HG03565 (cell line): ENCODE measurements at regions not wholly inside any gene's neighbourhood (a gene's known extent, or its start where the extent isn't known, plus 50 kb on each side); places are given as distances from the start of the nearest gene placed in this dataset.
A peak's percentile ranks its signal among the peaks of the same experiment; 100 is the strongest.
"Not testable (repeated sequence)": the region's sequence is repeated elsewhere in the genome, so short reads cannot be mapped to it uniquely, and the experiment has no call there.

ENCODE experiments used
- ATAC-seq: cut with Tn5 transposase; IDR thresholded peaks from one replicate; pipeline ENCODE4 v1.9.1; 2021; ENCODE audit warnings: mild to moderate bottlenecking, moderate library complexity; ENCODE audit not compliant: unreplicated experiment

DNA sequence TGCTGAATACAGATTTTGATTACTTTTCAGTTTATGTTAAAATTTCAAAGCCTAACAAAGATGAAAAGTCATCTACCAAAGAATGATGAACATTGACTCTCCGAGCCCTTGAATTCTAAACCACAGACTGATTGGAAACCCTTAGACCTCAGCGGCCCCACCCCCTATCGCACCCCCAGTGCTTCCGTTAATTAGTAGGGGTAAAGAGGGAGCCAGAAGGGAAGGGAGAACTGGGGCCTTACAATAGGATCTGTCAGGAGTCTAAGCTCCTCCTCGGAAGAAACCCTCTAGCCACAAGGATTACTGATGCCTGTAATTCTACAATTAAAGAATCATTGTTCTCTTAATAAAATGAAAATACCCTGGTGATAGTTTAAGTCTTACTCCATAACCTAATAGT is 79.7 kb upstream of the JARID2 start:
- no peak for ATAC-seq

DNA sequence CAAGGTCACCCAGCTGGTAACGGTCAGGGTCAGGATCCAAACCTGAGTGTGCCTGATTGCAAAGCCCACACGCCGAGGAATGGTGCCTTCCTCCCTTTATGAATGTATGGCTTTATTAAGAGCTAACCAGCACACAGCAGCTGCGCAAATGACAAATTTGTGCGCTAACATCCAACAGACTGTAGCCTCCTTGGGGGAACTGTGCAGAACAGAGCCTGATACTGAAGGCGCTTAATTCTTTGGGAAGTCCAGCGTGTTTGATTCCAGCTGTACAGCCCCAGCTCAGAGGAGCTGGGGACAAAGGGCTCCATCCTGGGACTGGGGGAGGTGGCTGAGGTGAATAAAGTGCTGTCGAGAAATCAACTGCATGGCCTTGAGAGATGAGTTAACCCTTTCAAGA is 75.7 kb upstream of the JARID2 start:
- ATAC-seq, result no peak

DNA sequence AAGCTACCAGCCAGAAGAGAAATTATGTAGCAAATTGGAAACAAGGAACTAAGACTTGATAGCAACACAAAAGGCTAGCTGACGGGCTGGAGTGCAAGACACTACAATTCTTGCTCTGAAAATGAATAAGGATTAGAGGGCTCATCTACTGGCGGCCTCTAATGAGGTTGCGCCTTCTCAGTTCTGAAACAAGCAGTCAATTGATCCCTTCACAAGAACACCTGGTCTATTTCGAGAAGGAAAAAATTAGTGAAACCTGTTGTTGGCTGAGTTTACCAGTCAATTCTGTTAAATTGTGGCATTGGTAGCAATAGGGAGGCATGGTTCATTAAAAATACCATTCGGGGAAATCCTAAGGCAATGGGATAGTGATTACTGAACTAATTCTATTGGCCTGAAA is 74.8 kb upstream of the JARID2 start:
- no peak for ATAC-seq

DNA sequence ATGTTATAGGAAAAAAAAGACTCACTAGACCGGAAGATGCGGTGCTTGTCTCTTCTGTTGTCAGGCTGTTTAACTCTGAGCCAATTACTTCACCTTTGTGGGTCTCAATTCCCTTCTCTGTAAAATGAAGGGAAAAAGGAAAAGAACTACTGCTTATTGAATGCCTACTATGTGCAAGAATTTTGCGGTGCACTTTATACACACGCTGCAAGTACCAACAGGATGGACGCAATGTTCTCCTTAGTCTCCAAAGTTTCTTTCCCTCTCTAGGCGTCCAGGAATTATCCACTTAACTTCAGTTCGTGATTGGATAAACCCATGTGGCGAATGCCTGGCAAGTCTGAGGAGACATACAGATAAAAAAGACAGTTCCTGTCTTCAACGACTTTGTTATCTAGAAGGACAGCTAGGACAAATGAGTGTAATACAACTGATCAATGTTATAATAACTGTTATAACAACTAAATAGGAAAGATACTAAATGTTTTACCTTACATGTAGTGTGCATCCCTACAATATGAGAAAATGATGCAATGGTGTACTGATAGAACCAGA is 69.0 kb upstream of the JARID2 start:
- ATAC-seq, result no peak

DNA sequence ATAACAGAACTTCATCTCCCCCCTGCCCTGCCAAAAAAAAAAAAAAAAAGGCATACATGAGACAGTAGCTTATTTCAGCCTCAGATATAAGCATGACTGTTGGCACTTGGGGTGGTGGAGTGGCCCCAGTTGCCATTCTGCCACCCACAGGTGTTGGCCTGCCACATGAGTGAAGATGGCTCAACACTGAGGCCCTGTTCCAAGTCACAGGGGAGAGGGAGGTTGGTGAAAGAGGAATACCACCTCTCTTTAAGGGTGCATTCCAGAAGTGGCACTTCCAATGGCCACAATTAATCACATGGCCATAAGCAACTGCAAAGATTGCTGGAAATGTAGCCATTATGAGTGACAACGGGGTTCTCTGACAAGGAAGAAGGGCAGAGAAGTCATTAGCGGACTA is 61.9 kb upstream of the JARID2 start:
- ATAC-seq, result no peak

DNA sequence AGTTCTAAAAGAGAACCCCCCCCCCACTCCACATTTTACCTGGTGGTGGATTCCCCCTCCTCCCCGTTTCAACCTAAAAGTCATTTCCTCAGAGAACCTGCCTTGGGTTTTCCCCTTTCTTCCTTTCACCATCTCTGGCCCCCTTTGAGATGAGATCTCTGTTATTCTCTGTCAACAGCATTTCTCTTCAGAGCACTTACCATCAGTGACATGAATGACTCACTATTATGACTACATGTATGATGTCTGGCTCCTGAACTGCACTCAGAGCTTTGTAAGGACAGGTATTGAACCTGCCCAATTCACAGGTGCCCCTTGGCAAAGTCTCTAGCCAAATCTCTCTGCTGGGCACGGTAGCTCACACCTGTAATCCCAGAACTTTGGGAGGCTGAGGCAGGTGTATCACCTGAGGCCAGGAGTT is 61.4 kb upstream of the JARID2 start:
- ATAC-seq, result peak; percentile 84

DNA sequence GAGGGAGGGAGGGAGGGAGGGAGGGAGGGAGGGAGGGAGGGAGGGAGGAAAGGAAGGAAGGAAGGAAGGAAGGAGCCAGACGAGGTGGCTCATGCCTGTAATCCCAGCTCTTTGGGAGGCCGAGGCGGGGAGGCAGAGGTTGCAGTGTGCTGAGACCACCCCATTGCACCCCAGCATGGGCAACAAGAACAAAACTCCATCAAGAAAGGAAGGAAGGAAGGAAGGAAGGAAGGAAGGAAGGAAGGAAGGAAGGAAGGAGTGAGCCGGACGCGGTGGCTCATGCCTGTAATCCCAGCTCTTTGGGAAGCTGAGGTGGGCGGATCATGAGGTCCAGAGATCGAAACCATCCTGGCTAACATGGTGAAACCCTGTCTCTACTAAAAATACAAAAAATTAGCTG is 60.8 kb upstream of the JARID2 start:
- ATAC-seq, result not testable (repeated sequence)

DNA sequence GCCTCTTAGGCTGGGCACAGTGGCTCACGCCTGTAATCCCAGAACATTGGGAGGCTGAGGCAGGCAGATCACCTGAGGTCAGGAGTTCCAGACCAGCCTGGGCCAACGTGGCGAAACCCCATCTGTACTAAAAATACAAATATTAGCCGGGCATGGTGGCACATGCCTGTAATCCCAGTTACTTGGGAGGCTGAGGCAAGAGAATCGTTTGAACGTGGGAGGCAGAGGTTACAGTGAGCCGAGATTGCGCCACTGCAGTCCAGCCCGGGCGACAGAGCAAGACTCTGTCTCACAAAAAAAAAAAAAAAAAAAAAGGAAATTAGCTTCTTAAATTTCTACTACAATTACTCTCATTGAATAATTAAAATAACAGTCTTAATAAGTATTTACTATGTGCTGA is 52.4 kb upstream of the JARID2 start:
- not testable (repeated sequence) for ATAC-seq

DNA sequence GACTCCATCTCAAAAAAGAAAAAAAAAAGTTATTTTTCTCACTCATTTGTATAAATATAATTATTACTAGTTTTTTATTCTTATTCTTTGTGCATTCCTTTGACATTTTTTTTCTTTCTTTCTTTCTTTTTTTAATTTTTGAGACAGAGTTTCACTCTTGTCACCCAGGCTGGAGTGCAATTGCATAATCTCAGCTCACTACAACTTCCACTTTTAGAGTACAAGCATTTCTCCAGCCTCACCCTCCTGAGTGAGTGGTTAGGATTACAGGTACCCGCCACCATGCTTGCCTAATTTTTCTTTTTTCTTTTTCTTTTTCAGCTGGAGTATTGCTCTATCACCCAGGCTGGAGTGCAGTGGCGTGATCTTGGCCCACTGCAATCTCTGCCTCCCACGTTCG is 51.4 kb upstream of the JARID2 start:
- ATAC-seq, result no peak
